GM12891 (cell line): ENCODE measurements at regions not wholly inside any gene's neighbourhood (a gene's known extent, or its start where the extent isn't known, plus 50 kb on each side); places are given as distances from the start of the nearest gene placed in this dataset.
A peak's percentile ranks its signal among the peaks of the same experiment; 100 is the strongest.

Source experiments
- DNase-seq: peaks from one replicate; pipeline ENCODE4 v3.0.0; 2011; ENCODE audit warnings: low spot score; ENCODE audit not compliant: insufficient read length
- FAIRE-seq: peaks from 2 replicates; lab custom pipeline; 2011; peaks lifted over from hg19 to GRCh38; lab: Jason Lieb, UNC
- PAX5 ChIP-seq: IDR thresholded peaks from 2 replicates; pipeline ENCODE4 v1.6.1; 2011; ENCODE audit warnings: low read length, moderate library complexity, mild to moderate bottlenecking; ENCODE audit not compliant: insufficient read depth, severe bottlenecking
- POLR2A ChIP-seq: IDR thresholded peaks from 2 replicates; pipeline ENCODE4 v1.6.1; 2011; ENCODE audit warnings: low read depth, low read length, control low read depth
- POLR2AphosphoS5 ChIP-seq: IDR thresholded peaks from 2 replicates; pipeline ENCODE4 v1.6.1; 2011; ENCODE audit warnings: low read depth, low read length, control low read depth
- POU2F2 ChIP-seq: IDR thresholded peaks from 2 replicates; pipeline ENCODE4 v1.6.1; 2011; ENCODE audit warnings: low read depth, mild to moderate bottlenecking, control low read depth, low read length, moderate library complexity
- SPI1 ChIP-seq: IDR thresholded peaks from 2 replicates; pipeline ENCODE4 v1.6.1; 2011; ENCODE audit warnings: low read depth, low read length, control low read depth
- TAF1 ChIP-seq: IDR thresholded peaks from 2 replicates; pipeline ENCODE4 v1.6.1; 2011; ENCODE audit warnings: low read depth, low read length, control low read depth

- no peak for FAIRE-seq
- TF ChIP-seq POU2F2: no peak
- TF ChIP-seq TAF1: no peak
- no peak for TF ChIP-seq POLR2AphosphoS5
- no peak for TF ChIP-seq POLR2A
- no peak for TF ChIP-seq SPI1
- TF ChIP-seq PAX5: no peak
- DNase-seq: no peak
Measured at GRCh38 chr13:60642552-60642951, 245.5 kb downstream of the TDRD3 start.

- no peak for DNase-seq
- no peak for TF ChIP-seq TAF1
- TF ChIP-seq SPI1: no peak
- no peak for TF ChIP-seq PAX5
- no peak for TF ChIP-seq POU2F2
- no peak for TF ChIP-seq POLR2AphosphoS5
- no peak for TF ChIP-seq POLR2A
- FAIRE-seq: no peak
Measured at GRCh38 chr13:60629158-60629557, 232.1 kb downstream of the TDRD3 start.

GRCh38 chr13:60627071-60627686, 230.2 kb downstream of the TDRD3 start:
- TF ChIP-seq SPI1 (no peak), POU2F2 (no peak), POLR2A (no peak), PAX5 (no peak), POLR2AphosphoS5 (no peak), TAF1 (no peak)
- DNase-seq (peak; percentile 12), FAIRE-seq (no peak)
